Immature natural killer cell (primary cell): ENCODE measurements at regions not wholly inside any gene's neighbourhood (a gene's known extent, or its start where the extent isn't known, plus 50 kb on each side); places are given as distances from the start of the nearest gene placed in this dataset.

Experiments
- DNase-seq, 3 donors: peaks; one replicate each; pipeline ENCODE4 v3.0.0; 2022; ENCODE audit warnings: mixed read lengths in 1 of 3
- H3K27ac Mint-ChIP-seq, 6 donors: one replicate each; pipeline ENCODE4 v1.8.0; 2020; ENCODE audit warnings: mixed read lengths in 6 of 6, mild to moderate bottlenecking in 5 of 6, inconsistent platforms in 4 of 6, moderate library complexity in 3 of 6
- H3K27me3 Mint-ChIP-seq, 3 donors: one replicate each; pipeline ENCODE4 v1.8.0; 2020 to 2021; ENCODE audit warnings: low read depth in 3 of 3, mild to moderate bottlenecking in 3 of 3, mixed read lengths in 3 of 3, moderate library complexity in 3 of 3, inconsistent platforms in 1 of 3
- H3K36me3 Mint-ChIP-seq, 3 donors: one replicate each; pipeline ENCODE4 v1.8.0; 2020; ENCODE audit warnings: mixed read lengths in 3 of 3, inconsistent platforms in 2 of 3, mild to moderate bottlenecking in 2 of 3
- H3K4me1 Mint-ChIP-seq, 2 donors: one replicate each; pipeline ENCODE4 v1.8.0; 2020; ENCODE audit warnings: inconsistent platforms in 2 of 2, mild to moderate bottlenecking in 2 of 2, mixed read lengths in 2 of 2, moderate library complexity in 1 of 2
- H3K4me3 Mint-ChIP-seq, 5 donors: one replicate each; pipeline ENCODE4 v1.8.0; 2020; ENCODE audit warnings: mild to moderate bottlenecking in 5 of 5, mixed read lengths in 5 of 5, inconsistent platforms in 3 of 5, moderate library complexity in 3 of 5
- H3K9me3 Mint-ChIP-seq, 6 donors: one replicate each; pipeline ENCODE4 v1.8.0; 2020; ENCODE audit warnings: mild to moderate bottlenecking in 6 of 6, mixed read lengths in 6 of 6, inconsistent platforms in 4 of 6, moderate library complexity in 3 of 6

DNA sequence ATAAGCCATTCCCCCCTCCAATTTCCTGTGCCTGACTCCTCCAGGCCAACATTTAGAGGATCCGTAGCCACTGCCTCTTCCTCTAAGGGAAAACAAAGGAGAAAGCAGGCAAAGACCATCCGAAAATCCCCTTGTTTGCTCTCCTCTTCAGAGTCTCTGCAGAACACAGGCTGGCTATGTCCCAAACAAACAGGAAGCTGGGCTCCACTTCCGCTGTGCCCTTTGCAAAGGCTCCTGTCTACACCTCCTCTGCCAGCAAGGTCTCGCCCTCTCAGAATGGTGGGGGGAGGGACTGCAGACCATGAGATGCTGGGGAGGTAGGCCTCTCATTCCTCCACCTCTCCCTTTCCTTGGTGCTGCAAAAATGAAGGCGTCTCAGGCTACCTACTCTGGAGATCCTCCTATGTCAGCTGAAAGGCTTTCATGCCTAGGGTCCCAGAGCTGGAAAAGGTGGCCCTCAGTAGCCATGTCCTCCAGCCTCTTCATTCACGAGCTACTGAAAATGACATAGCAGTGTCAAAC is 596.2 kb downstream of the BUD13 start:
- Mint-ChIP-seq H3K9me3 (no peaks in the 10 kb centered on the region), H3K27ac (no peak overlapping the region), H3K36me3 (no peaks in the 10 kb centered on the region), H3K27me3 (peaks cover 2 to 5% (median 4%) of the 10 kb centered on the region in 3 donors), H3K4me1 (no peaks in the 10 kb centered on the region), H3K4me3 (no peak overlapping the region)
- no peak for DNase-seq

- H3K27me3 Mint-ChIP-seq, result peaks cover 2 to 5% (median 4%) of the 10 kb centered on the region in 3 donors
- H3K4me1 Mint-ChIP-seq, result no peaks in the 10 kb centered on the region
- no peak for DNase-seq
- no peak overlapping the region for H3K27ac Mint-ChIP-seq
- H3K36me3 Mint-ChIP-seq, result no peaks in the 10 kb centered on the region
- H3K9me3 Mint-ChIP-seq, result no peaks in the 10 kb centered on the region
- no peak overlapping the region for H3K4me3 Mint-ChIP-seq
Observed at GRCh38 chr11:116175707-116176106, 597.1 kb downstream of the BUD13 start.

- no peaks in the 10 kb centered on the region for H3K36me3 Mint-ChIP-seq
- H3K27ac Mint-ChIP-seq, result no peak overlapping the region
- no peak overlapping the region for H3K4me3 Mint-ChIP-seq
- no peak for DNase-seq
- H3K9me3 Mint-ChIP-seq, result no peaks in the 10 kb centered on the region
- H3K27me3 Mint-ChIP-seq, result peaks cover 2 to 4% (median 2%) of the 10 kb centered on the region in 3 donors
- H3K4me1 Mint-ChIP-seq, result no peaks in the 10 kb centered on the region
Observed at GRCh38 chr11:116173941-116174911, 598.6 kb downstream of the BUD13 start.

DNA sequence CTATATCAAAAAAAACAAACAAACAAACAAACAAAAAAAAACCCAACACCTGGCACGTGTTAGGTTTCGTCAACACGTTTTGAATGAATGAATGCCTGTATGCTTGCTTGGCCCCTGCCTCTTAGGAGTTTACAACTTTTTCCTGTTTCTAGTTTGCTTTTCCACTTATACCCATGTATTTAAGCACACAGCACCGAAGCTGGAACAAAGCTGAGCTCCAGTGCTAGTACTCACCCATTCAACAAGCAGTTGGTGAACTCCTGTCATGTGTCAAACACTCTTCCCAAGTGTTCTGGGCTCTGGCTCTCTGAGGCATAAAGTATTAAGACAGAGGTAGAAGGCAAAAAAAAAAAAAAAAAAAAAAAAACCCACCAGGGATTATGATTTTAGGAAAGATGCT is 599.3 kb downstream of the BUD13 start:
- Mint-ChIP-seq H3K36me3 (no peaks in the 10 kb centered on the region), H3K4me3 (no peak overlapping the region), H3K4me1 (no peaks in the 10 kb centered on the region), H3K27ac (no peak overlapping the region), H3K9me3 (no peaks in the 10 kb centered on the region), H3K27me3 (peaks cover 1 to 4% (median 2%) of the 10 kb centered on the region in 3 donors)
- DNase-seq, result no peak

GRCh38 chr11:116172851-116173250 is 599.9 kb downstream of the BUD13 start:
- no peak for DNase-seq
- H3K27me3 Mint-ChIP-seq, result peaks cover 1 to 4% (median 2%) of the 10 kb centered on the region in 3 donors
- no peaks in the 10 kb centered on the region for H3K4me1 Mint-ChIP-seq
- H3K9me3 Mint-ChIP-seq, result no peaks in the 10 kb centered on the region
- no peak overlapping the region for H3K4me3 Mint-ChIP-seq
- H3K36me3 Mint-ChIP-seq, result no peaks in the 10 kb centered on the region
- H3K27ac Mint-ChIP-seq, result no peak overlapping the region

DNA sequence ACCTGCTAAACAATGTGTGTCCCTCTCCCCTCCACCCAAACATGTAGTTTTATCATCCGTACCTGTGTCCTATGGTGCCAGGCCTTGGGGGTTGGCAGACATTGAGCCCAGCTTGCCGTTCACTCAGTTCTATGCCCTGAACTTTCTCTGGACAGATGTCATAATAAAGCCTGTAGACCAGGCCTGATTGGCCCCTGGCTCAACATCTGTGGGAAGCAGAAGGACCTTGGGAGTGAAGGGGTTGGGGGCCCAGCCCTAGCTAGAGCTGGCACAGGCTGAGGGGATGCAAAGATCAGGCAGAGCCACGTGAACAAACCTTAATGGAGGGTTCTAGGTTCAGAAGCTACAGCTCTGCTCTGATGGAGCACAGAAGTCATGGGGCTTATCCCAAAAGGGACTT is 600.6 kb downstream of the BUD13 start:
- Mint-ChIP-seq H3K4me3 (no peak overlapping the region), H3K27me3 (peaks cover 1 to 4% (median 2%) of the 10 kb centered on the region in 3 donors), H3K4me1 (no peaks in the 10 kb centered on the region), H3K36me3 (no peaks in the 10 kb centered on the region), H3K27ac (no peak overlapping the region), H3K9me3 (no peaks in the 10 kb centered on the region)
- no peak for DNase-seq

GRCh38 chr11:116171271-116172140 is 601.3 kb downstream of the BUD13 start:
- no peaks in the 10 kb centered on the region for H3K36me3 Mint-ChIP-seq
- H3K27me3 Mint-ChIP-seq, result peaks cover 1 to 2% (median 1%) of the 10 kb centered on the region in 3 donors
- H3K9me3 Mint-ChIP-seq, result no peaks in the 10 kb centered on the region
- H3K27ac Mint-ChIP-seq, result no peak overlapping the region
- no peak overlapping the region for H3K4me3 Mint-ChIP-seq
- DNase-seq, result no peak
- no peaks in the 10 kb centered on the region for H3K4me1 Mint-ChIP-seq

DNA sequence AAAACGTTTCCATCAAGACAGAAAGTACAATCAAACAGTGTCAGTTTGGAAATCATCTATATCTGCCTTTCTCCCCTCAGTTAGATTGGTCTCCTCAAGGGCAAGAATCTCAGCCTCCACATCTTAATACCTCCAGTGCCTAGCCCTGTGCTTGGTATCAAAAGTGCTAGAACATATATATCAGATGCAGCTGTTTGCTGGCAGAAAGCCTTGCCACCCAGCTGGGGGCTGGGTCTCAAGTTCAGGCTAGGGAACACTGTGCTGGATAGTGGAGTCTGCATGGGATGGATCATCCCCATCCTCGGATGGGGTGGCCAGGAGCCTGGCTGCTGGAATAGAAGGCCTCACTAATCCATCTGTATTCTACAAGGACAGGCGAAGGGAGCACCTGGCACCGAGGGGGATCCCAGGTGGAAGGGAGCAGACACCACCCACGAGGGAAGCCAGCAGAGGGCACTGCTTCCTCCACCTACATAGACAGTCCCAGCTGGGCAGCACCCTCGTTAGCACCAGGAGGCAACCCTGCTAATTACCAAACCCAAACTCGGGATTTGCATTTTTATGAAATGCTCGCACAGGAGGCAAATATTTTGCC is 602.2 kb downstream of the BUD13 start:
- Mint-ChIP-seq H3K27ac (no peak overlapping the region), H3K27me3 (peaks cover 1 to 2% (median 1%) of the 10 kb centered on the region in 3 donors), H3K4me3 (no peak overlapping the region), H3K9me3 (no peaks in the 10 kb centered on the region), H3K4me1 (no peaks in the 10 kb centered on the region), H3K36me3 (no peaks in the 10 kb centered on the region)
- DNase-seq, result no peak

DNA sequence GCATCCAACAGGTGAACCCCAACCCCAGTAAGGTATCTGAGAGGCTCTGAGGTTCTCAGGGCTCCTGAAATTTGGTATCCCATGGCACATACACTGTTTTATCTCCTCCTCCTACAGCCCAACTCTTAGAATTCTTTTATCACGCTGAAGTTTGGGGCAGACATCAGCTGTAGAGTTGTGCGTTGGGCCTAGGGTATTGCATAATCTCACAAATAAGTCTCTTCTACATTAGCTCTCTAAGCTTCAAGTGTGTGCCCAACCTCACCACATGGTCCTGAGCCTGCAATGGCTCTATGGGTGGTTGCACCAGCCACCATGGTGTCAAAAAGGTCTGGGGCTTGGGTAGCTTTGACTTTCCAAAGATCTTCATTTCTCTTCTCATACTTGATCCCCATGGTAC is 603.0 kb downstream of the BUD13 start:
- Mint-ChIP-seq H3K4me1 (no peaks in the 10 kb centered on the region), H3K27me3 (peaks cover 1 to 2% (median 1%) of the 10 kb centered on the region in 3 donors), H3K27ac (no peak overlapping the region), H3K9me3 (no peaks in the 10 kb centered on the region), H3K36me3 (no peaks in the 10 kb centered on the region), H3K4me3 (no peak overlapping the region)
- DNase-seq, result no peak

DNA sequence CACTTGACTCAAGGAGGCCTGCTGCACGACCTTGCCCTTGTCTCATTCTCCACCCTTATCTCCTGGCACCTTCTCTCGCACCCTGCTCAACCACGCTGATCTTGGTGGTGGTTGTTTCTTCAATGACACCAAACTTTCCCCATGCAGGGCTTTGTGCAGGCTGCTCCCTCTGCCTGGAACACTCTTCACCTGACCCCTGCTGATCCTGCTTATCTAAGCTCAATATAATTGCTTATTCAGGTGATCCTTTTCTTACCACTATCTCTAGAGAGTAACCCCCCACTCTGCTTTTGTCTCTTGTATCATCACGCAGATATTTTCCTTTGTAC is 604.4 kb downstream of the BUD13 start:
- H3K4me3 Mint-ChIP-seq, result no peak overlapping the region
- DNase-seq, result no peak
- no peaks in the 10 kb centered on the region for H3K9me3 Mint-ChIP-seq
- peaks cover 0 to 1% (median 1%) of the 10 kb centered on the region in 3 donors for H3K27me3 Mint-ChIP-seq
- H3K4me1 Mint-ChIP-seq, result no peaks in the 10 kb centered on the region
- no peak overlapping the region for H3K27ac Mint-ChIP-seq
- H3K36me3 Mint-ChIP-seq, result no peaks in the 10 kb centered on the region

DNA sequence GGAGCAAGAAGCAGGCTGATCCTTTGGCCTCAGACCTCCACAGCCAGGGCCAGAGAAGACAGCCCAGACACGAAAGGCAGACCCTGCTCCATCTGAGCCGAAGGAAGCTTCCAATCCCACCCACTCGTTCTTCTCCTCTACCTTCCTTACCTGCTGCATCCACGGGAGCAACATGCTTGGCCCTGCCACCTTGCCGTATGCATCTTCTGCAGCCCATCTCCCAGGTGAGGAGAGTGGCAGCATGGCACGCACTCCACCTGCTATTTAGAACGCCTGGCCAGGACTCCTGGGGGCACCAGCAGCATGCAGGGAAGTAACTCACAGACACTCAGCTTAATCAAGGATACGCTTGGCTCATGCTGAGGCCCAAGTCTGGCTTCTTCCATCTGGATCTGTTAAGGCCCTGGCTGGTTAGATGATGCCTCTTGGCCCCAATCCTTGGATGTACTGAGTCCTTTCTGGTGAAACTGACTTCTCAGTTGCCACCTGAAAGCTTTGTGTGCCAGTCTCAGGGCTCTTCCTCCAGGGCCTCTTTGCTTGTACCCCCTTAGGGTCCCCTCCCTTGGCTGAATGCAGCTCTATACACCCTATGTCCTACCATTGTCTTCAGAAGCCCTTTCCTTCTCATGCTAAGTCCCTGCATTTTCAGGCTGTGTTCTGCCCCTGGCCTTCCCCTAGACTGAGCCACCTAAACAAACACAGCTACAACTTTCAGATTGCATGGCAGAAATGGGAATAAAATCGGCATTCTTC is 604.9 kb downstream of the BUD13 start:
- H3K36me3 Mint-ChIP-seq, result no peaks in the 10 kb centered on the region
- H3K27ac Mint-ChIP-seq, result no peak overlapping the region
- no peak overlapping the region for H3K4me3 Mint-ChIP-seq
- peaks cover 0 to 1% (median 1%) of the 10 kb centered on the region in 3 donors for H3K27me3 Mint-ChIP-seq
- DNase-seq, result no peak
- no peaks in the 10 kb centered on the region for H3K9me3 Mint-ChIP-seq
- H3K4me1 Mint-ChIP-seq, result no peaks in the 10 kb centered on the region

DNA sequence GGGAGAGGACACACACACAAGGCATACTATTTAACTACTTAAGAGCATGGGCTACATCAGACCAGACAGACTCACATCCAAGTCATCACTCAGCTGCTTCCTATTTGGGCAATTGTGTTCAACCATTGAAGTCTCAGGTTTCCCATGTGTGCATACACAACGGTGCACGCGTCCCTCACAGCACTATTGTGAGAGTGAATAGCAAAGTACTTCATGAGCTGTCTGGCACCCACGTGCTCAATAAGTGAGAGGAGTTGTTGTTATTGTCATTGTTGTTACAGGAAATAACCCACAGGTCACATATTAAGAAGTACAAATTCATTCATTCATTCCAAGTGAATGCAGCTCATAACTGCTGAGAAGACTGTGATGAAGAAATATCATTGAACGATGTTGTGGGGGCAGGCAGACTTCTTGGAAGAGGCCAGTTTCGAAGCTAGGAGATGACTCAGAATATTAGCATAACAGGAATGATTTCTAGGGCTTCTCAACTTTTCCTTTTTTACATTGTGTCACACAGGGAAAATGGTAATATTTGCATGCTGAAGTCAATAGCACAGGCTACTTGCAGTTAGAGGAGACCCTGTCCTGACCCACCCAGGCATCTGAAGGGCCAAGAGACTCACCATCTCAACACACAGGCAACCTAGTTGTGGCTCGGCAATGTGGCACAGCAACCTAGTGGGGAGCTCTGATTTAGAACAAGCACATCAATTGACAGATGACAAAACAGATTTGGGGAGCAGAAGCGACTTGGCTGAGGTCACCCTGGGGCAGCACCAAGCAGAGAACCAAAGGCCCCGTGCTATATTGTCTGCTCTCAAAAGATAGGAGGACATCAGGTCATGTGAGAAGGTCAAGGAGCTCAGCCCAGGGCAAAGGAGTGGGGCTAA is 606.0 kb downstream of the BUD13 start:
- peaks cover 0 to 3% (median 0%) of the 10 kb centered on the region in 3 donors for H3K27me3 Mint-ChIP-seq
- no peak overlapping the region for H3K4me3 Mint-ChIP-seq
- DNase-seq, result no peak
- H3K36me3 Mint-ChIP-seq, result no peaks in the 10 kb centered on the region
- H3K27ac Mint-ChIP-seq, result no peak overlapping the region
- H3K9me3 Mint-ChIP-seq, result no peaks in the 10 kb centered on the region
- H3K4me1 Mint-ChIP-seq, result no peaks in the 10 kb centered on the region
